Activated CD4-positive, alpha-beta T cell treated with anti-CD3 and anti-CD28 coated beads for 36 hours (primary cell): ENCODE measurements at regions not wholly inside any gene's neighbourhood (a gene's known extent, or its start where the extent isn't known, plus 50 kb on each side); places are given as distances from the start of the nearest gene placed in this dataset.

Experiments used
- ATAC-seq: fragments of 200-7000 bp; cut with Tn5 transposase; one replicate; pipeline ENCODE4 v1.10.0; 2021; ENCODE audit warnings: mild to moderate bottlenecking, moderate library complexity
- CTCF ChIA-PET: fragments of 350-600 bp; sonication (Branson Sonifier 250); formaldehyde crosslinking; loops from one replicate; lab custom pipeline; 2021; ENCODE audit warnings: antibody characterized with exemption; lab: Charles Lee
- POLR2A ChIA-PET: fragments of 350-600 bp; sonication (Branson Sonifier 250); formaldehyde crosslinking; loops from one replicate; lab custom pipeline; 2021; ENCODE audit warnings: antibody characterized with exemption, inconsistent platforms; lab: Charles Lee
- DNase-seq: peaks from one replicate; pipeline ENCODE4 v3.0.0-alpha.2; 2020
- H3K27ac Mint-ChIP-seq: one replicate; pipeline ENCODE4 v1.8.0; 2021; ENCODE audit warnings: mixed read lengths
- H3K27me3 Mint-ChIP-seq: one replicate; pipeline ENCODE4 v1.8.0; 2021; ENCODE audit warnings: mixed read lengths
- H3K36me3 Mint-ChIP-seq: one replicate; pipeline ENCODE4 v1.8.0; 2021; ENCODE audit warnings: low read depth, mixed read lengths
- H3K4me1 Mint-ChIP-seq: one replicate; pipeline ENCODE4 v1.8.0; 2021; ENCODE audit warnings: mixed read lengths
- H3K4me3 Mint-ChIP-seq: one replicate; pipeline ENCODE4 v1.8.0; 2021; ENCODE audit warnings: mild to moderate bottlenecking, moderate library complexity, mixed read lengths
- H3K9me3 Mint-ChIP-seq: one replicate; pipeline ENCODE4 v1.8.0; 2021; ENCODE audit warnings: low read depth, mixed read lengths
- intact Hi-C, 2 experiments: fragments of 100-400 bp; cut with DNase I in 1 of 2; cut with micrococcal nuclease in 1 of 2; formaldehyde crosslinking; loops; one replicate each; pipeline versions ENCODE4 v1.14.2 to v1.15.1; 2022 to 2024; cut with DNase I, micrococcal nuclease

GRCh38 chr18:72180689-72181088 is 363.5 kb downstream of the CBLN2 start:
- H3K36me3 Mint-ChIP-seq = no peaks in the 10 kb centered on the region
- no peaks in the 10 kb centered on the region for H3K27me3 Mint-ChIP-seq
- intact Hi-C loops = no loop called here
- POLR2A ChIA-PET = no interaction called here
- no peak overlapping the region for H3K27ac Mint-ChIP-seq
- no peak overlapping the region for H3K4me3 Mint-ChIP-seq
- H3K4me1 Mint-ChIP-seq = peaks cover 7% of the 10 kb centered on the region
- no peak for ATAC-seq
- CTCF ChIA-PET = interaction anchor here (1.5 kb wide), 1 partner anchor 9 kb away, joined by 3 read pairs; no protein-coding TSS in a partner anchor
- H3K9me3 Mint-ChIP-seq = peaks cover 3% of the 10 kb centered on the region
- DNase-seq = no peak

- POLR2A ChIA-PET = no interaction called here
- no peaks in the 10 kb centered on the region for H3K36me3 Mint-ChIP-seq
- no peak for ATAC-seq
- H3K9me3 Mint-ChIP-seq = peaks cover 4% of the 10 kb centered on the region
- no peak overlapping the region for H3K27ac Mint-ChIP-seq
- CTCF ChIA-PET = no interaction called here
- H3K4me3 Mint-ChIP-seq = no peak overlapping the region
- H3K4me1 Mint-ChIP-seq = no peaks in the 10 kb centered on the region
- intact Hi-C loops = no loop called here
- DNase-seq = no peak
- no peaks in the 10 kb centered on the region for H3K27me3 Mint-ChIP-seq
Measured at GRCh38 chr18:72174972-72175649, 369.0 kb downstream of the CBLN2 start.

GRCh38 chr18:72171596-72171995 is 372.5 kb downstream of the CBLN2 start:
- H3K27me3 Mint-ChIP-seq = no peaks in the 10 kb centered on the region
- CTCF ChIA-PET = interaction anchor here (1.1 kb wide), 1 partner anchor 9 kb away, joined by 3 read pairs; no protein-coding TSS in a partner anchor
- no peaks in the 10 kb centered on the region for H3K4me1 Mint-ChIP-seq
- DNase-seq = no peak
- intact Hi-C loops = no loop called here
- H3K36me3 Mint-ChIP-seq = no peaks in the 10 kb centered on the region
- H3K27ac Mint-ChIP-seq = no peak overlapping the region
- H3K4me3 Mint-ChIP-seq = no peak overlapping the region
- POLR2A ChIA-PET = no interaction called here
- peaks cover 4% of the 10 kb centered on the region for H3K9me3 Mint-ChIP-seq
- ATAC-seq = no peak

GRCh38 chr18:72161691-72162090 is 382.5 kb downstream of the CBLN2 start:
- DNase-seq = no peak
- H3K9me3 Mint-ChIP-seq = no peaks in the 10 kb centered on the region
- CTCF ChIA-PET = no interaction called here
- H3K36me3 Mint-ChIP-seq = no peaks in the 10 kb centered on the region
- POLR2A ChIA-PET = no interaction called here
- no peak overlapping the region for H3K4me3 Mint-ChIP-seq
- no peaks in the 10 kb centered on the region for H3K4me1 Mint-ChIP-seq
- intact Hi-C loops = no loop called here
- no peak for ATAC-seq
- H3K27ac Mint-ChIP-seq = no peak overlapping the region
- no peaks in the 10 kb centered on the region for H3K27me3 Mint-ChIP-seq

GRCh38 chr18:72160510-72161445 is 383.4 kb downstream of the CBLN2 start:
- Mint-ChIP-seq H3K27me3 (no peaks in the 10 kb centered on the region), H3K4me3 (no peak overlapping the region), H3K27ac (no peak overlapping the region), H3K4me1 (no peaks in the 10 kb centered on the region), H3K9me3 (no peaks in the 10 kb centered on the region), H3K36me3 (no peaks in the 10 kb centered on the region)
- POLR2A ChIA-PET = no interaction called here
- peak; percentile 16 for ATAC-seq
- intact Hi-C loops = no loop called here
- CTCF ChIA-PET = no interaction called here
- no peak for DNase-seq

GRCh38 chr18:72155327-72155726 is 388.8 kb downstream of the CBLN2 start:
- POLR2A ChIA-PET = no interaction called here
- no peak for ATAC-seq

GRCh38 chr18:72154926-72155325 is 389.2 kb downstream of the CBLN2 start:
- H3K27ac Mint-ChIP-seq = no peak overlapping the region
- no peaks in the 10 kb centered on the region for H3K36me3 Mint-ChIP-seq

More at GRCh38 chr18:72155327-72155726, 388.8 kb downstream of the CBLN2 start:
- no peak for DNase-seq
- Mint-ChIP-seq H3K27me3 (no peaks in the 10 kb centered on the region), H3K4me3 (no peak overlapping the region), H3K27ac (no peak overlapping the region), H3K36me3 (no peaks in the 10 kb centered on the region), H3K4me1 (no peaks in the 10 kb centered on the region), H3K9me3 (no peaks in the 10 kb centered on the region)
- intact Hi-C loops = no loop called here
- CTCF ChIA-PET = no interaction called here

GRCh38 chr18:72152935-72153334 is 391.2 kb downstream of the CBLN2 start:
- no peaks in the 10 kb centered on the region for H3K4me1 Mint-ChIP-seq
- H3K27me3 Mint-ChIP-seq = no peaks in the 10 kb centered on the region
- ATAC-seq (no peak), DNase-seq (no peak)
- intact Hi-C loops = no loop called here
- ChIA-PET CTCF (no interaction called here), POLR2A (no interaction called here)
- H3K27ac Mint-ChIP-seq = no peak overlapping the region
- H3K9me3 Mint-ChIP-seq = no peaks in the 10 kb centered on the region
- H3K4me3 Mint-ChIP-seq = no peak overlapping the region
- no peaks in the 10 kb centered on the region for H3K36me3 Mint-ChIP-seq

More at GRCh38 chr18:72154926-72155325, 389.2 kb downstream of the CBLN2 start:
- intact Hi-C loops = no loop called here
- DNase-seq (no peak), ATAC-seq (no peak)
- H3K4me1 Mint-ChIP-seq = no peaks in the 10 kb centered on the region
- no peaks in the 10 kb centered on the region for H3K9me3 Mint-ChIP-seq
- POLR2A ChIA-PET = no interaction called here
- CTCF ChIA-PET = no interaction called here
- no peak overlapping the region for H3K4me3 Mint-ChIP-seq
- H3K27me3 Mint-ChIP-seq = no peaks in the 10 kb centered on the region

- POLR2A ChIA-PET = no interaction called here
- CTCF ChIA-PET = no interaction called here
- no peaks in the 10 kb centered on the region for H3K27me3 Mint-ChIP-seq
- no peak overlapping the region for H3K27ac Mint-ChIP-seq
- intact Hi-C loops = no loop called here
- H3K4me1 Mint-ChIP-seq = no peaks in the 10 kb centered on the region
- H3K36me3 Mint-ChIP-seq = no peaks in the 10 kb centered on the region
- no peak overlapping the region for H3K4me3 Mint-ChIP-seq
- H3K9me3 Mint-ChIP-seq = no peaks in the 10 kb centered on the region
- DNase-seq (no peak), ATAC-seq (no peak)
Measured at GRCh38 chr18:72147830-72148229, 396.3 kb downstream of the CBLN2 start.

- Mint-ChIP-seq H3K9me3 (peaks cover 2% of the 10 kb centered on the region), H3K4me3 (no peak overlapping the region), H3K36me3 (no peaks in the 10 kb centered on the region), H3K27ac (no peak overlapping the region), H3K27me3 (no peaks in the 10 kb centered on the region), H3K4me1 (no peaks in the 10 kb centered on the region)
- POLR2A ChIA-PET = no interaction called here
- intact Hi-C loops = no loop called here
- CTCF ChIA-PET = interaction anchor here (0.6 kb wide), 1 partner anchor 506 kb away, joined by 3 read pairs; no protein-coding TSS in a partner anchor
- DNase-seq (no peak), ATAC-seq (no peak)
Measured at GRCh38 chr18:72140007-72140406, 404.1 kb downstream of the CBLN2 start.

GRCh38 chr18:72128649-72129048 is 415.5 kb downstream of the CBLN2 start:
- ChIA-PET POLR2A (no interaction called here), CTCF (no interaction called here)
- H3K27me3 Mint-ChIP-seq = no peaks in the 10 kb centered on the region
- ATAC-seq = no peak
- peaks cover 2% of the 10 kb centered on the region for H3K9me3 Mint-ChIP-seq
- DNase-seq = no peak
- no peaks in the 10 kb centered on the region for H3K36me3 Mint-ChIP-seq
- intact Hi-C loops = no loop called here
- no peaks in the 10 kb centered on the region for H3K4me1 Mint-ChIP-seq
- H3K4me3 Mint-ChIP-seq = no peak overlapping the region
- H3K27ac Mint-ChIP-seq = no peak overlapping the region
